A673 (cell line): ENCODE measurements at regions not wholly inside any gene's neighbourhood (a gene's known extent, or its start where the extent isn't known, plus 50 kb on each side); places are given as distances from the start of the nearest gene placed in this dataset.

Source experiments
- BruUV-seq: library from RNA; stranded (reverse); fragments of 400-500 nt; replicated peaks from 2 replicates; lab custom pipeline; 2021; lab: Mats Ljungman, UMichigan
- CTCF ChIA-PET: fragments of 300-600 bp; sonication (Branson Sonifier 250); formaldehyde crosslinking; loops from one replicate; lab custom pipeline; 2022; ENCODE audit warnings: antibody characterized with exemption; lab: Charles Lee
- POLR2A ChIA-PET: fragments of 300-600 bp; sonication (Branson Sonifier 250); formaldehyde crosslinking; loops from one replicate; lab custom pipeline; 2022; ENCODE audit warnings: antibody characterized with exemption; ENCODE audit not compliant: low non-redundant PET; lab: Charles Lee
- DNase-seq: peaks from one replicate; pipeline ENCODE4 v3.0.0-alpha.2; 2015; ENCODE audit warnings: low spot score
- H3K27ac ChIP-seq: fragments of 200-600 bp; sonication (generic); 2 replicates; pipeline ENCODE4 v1.5.1; 2016; ENCODE audit warnings: mixed run types, low read depth, mild to moderate bottlenecking, mixed read lengths, antibody characterized with exemption, low read length; ENCODE audit not compliant: poor library complexity, severe bottlenecking
- H3K27me3 ChIP-seq: fragments of 200-600 bp; sonication (generic); replicated peaks from 2 replicates; pipeline ENCODE4 v1.6.1; 2017; ENCODE audit warnings: mixed run types, low read depth, mild to moderate bottlenecking, mixed read lengths, antibody characterized with exemption, low read length; ENCODE audit not compliant: insufficient read depth, poor library complexity
- H3K36me3 ChIP-seq: fragments of 200-600 bp; sonication (generic); 2 replicates; pipeline ENCODE4 v1.6.1; 2016; ENCODE audit warnings: mixed run types, mild to moderate bottlenecking, mixed read lengths, antibody characterized with exemption, low read length; ENCODE audit not compliant: insufficient read depth, poor library complexity, severe bottlenecking
- H3K4me1 ChIP-seq: fragments of 200-600 bp; sonication (generic); 2 replicates; pipeline ENCODE4 v1.6.1; 2017; ENCODE audit warnings: mixed run types, mild to moderate bottlenecking, mixed read lengths, antibody characterized with exemption, low read length; ENCODE audit not compliant: insufficient read depth, poor library complexity, severe bottlenecking
- H3K4me3 ChIP-seq: fragments of 200-600 bp; sonication (generic); 2 replicates; pipeline ENCODE4 v1.5.1; 2016; ENCODE audit warnings: low read depth, mixed run types, mild to moderate bottlenecking, mixed read lengths, low read length; ENCODE audit not compliant: poor library complexity, severe bottlenecking
- H3K9me3 ChIP-seq: fragments of 200-600 bp; sonication (generic); 2 replicates; pipeline ENCODE4 v1.6.1; 2016; ENCODE audit warnings: mixed run types, low read depth, mild to moderate bottlenecking, mixed read lengths, antibody characterized with exemption, low read length; ENCODE audit not compliant: poor library complexity, severe bottlenecking
- CTCF ChIP-seq: fragments of 300-800, 200-600 bp; sonication (generic); conservative IDR thresholded peaks from 2 replicates; pipeline ENCODE4 v1.5.1; 2017; ENCODE audit warnings: low read depth, mild to moderate bottlenecking, antibody characterized with exemption, low read length, moderate library complexity, mixed read lengths
- EZH2 ChIP-seq: fragments of 200-600 bp; sonication (generic); IDR thresholded peaks from 2 replicates; pipeline ENCODE4 v1.6.1; 2017; ENCODE audit warnings: borderline replicate concordance, low read depth, mild to moderate bottlenecking, mixed read lengths, antibody characterized with exemption, low read length; ENCODE audit not compliant: poor library complexity, severe bottlenecking
- intact Hi-C: fragments of 100-400 bp; cut with micrococcal nuclease; formaldehyde crosslinking; loops from one replicate; pipeline ENCODE4 v1.10.0; 2022; ENCODE audit not compliant: unreplicated experiment

GRCh38 chr6:43976706-43977403, 150.4 kb downstream of the MRPL14 start:
- TF ChIP-seq CTCF (no peak), EZH2 (no peak)
- Histone ChIP-seq H3K4me3 (no peak overlapping the region), H3K9me3 (no peaks in the 10 kb centered on the region), H3K27ac (no peak overlapping the region), H3K36me3 (no peaks in the 10 kb centered on the region), H3K27me3 (no peaks in the 10 kb centered on the region), H3K4me1 (peaks cover 9% of the 10 kb centered on the region)
- no peak for DNase-seq
- CTCF ChIA-PET: no interaction called here
- POLR2A ChIA-PET: no interaction called here
- BruUV-seq: no TSS peak
- intact Hi-C loops: no loop called here

GRCh38 chr6:43974643-43975230, 152.5 kb downstream of the MRPL14 start:
- BruUV-seq: no TSS peak
- peaks cover 9% of the 10 kb centered on the region for H3K4me1 ChIP-seq
- no peaks in the 10 kb centered on the region for H3K27me3 ChIP-seq
- H3K9me3 ChIP-seq: no peaks in the 10 kb centered on the region
- intact Hi-C loops: no loop called here
- no peak overlapping the region for H3K4me3 ChIP-seq
- H3K36me3 ChIP-seq: no peaks in the 10 kb centered on the region
- CTCF ChIA-PET: no interaction called here
- H3K27ac ChIP-seq: no peak overlapping the region
- DNase-seq: no peak
- POLR2A ChIA-PET: no interaction called here
- no peak for TF ChIP-seq CTCF
- TF ChIP-seq EZH2: no peak

- ChIA-PET CTCF (no interaction called here), POLR2A (no interaction called here)
- no TSS peak for BruUV-seq
- Histone ChIP-seq H3K9me3 (no peaks in the 10 kb centered on the region), H3K27ac (no peak overlapping the region), H3K27me3 (no peaks in the 10 kb centered on the region), H3K4me3 (no peak overlapping the region), H3K4me1 (peaks cover 9% of the 10 kb centered on the region), H3K36me3 (no peaks in the 10 kb centered on the region)
- TF ChIP-seq EZH2 (no peak), CTCF (no peak)
- intact Hi-C loops: no loop called here
- DNase-seq: no peak
Measured at GRCh38 chr6:43973357-43973756, 153.9 kb downstream of the MRPL14 start.
